Activated B cell treated with CpG ODN at 0.5 μM for 24 hours (primary cell): ENCODE measurements at regions not wholly inside any gene's neighbourhood (a gene's known extent, or its start where the extent isn't known, plus 50 kb on each side); places are given as distances from the start of the nearest gene placed in this dataset.

Source experiments
- ATAC-seq: fragments of 200-7000 bp; cut with Tn5 transposase; one replicate; pipeline ENCODE4 v1.10.0; 2021; ENCODE audit warnings: low read depth, mild to moderate bottlenecking, moderate library complexity
- CTCF ChIA-PET: fragments of 350-600 bp; sonication (Branson Sonifier 250); formaldehyde crosslinking; loops from one replicate; lab custom pipeline; 2021; ENCODE audit warnings: antibody characterized with exemption; lab: Charles Lee
- POLR2A ChIA-PET: fragments of 350-600 bp; sonication (Branson Sonifier 250); formaldehyde crosslinking; loops from one replicate; lab custom pipeline; 2021; ENCODE audit warnings: antibody characterized with exemption; lab: Charles Lee
- DNase-seq: peaks from one replicate; pipeline ENCODE4 v3.0.0; 2022
- H3K27ac Mint-ChIP-seq: one replicate; pipeline ENCODE4 v1.8.0; 2020; ENCODE audit warnings: mixed read lengths
- H3K27me3 Mint-ChIP-seq: one replicate; pipeline ENCODE4 v1.8.0; 2021; ENCODE audit warnings: mixed read lengths
- H3K36me3 Mint-ChIP-seq: one replicate; pipeline ENCODE4 v1.8.0; 2021; ENCODE audit warnings: low read depth, mixed read lengths
- H3K4me1 Mint-ChIP-seq: one replicate; pipeline ENCODE4 v1.8.0; 2021; ENCODE audit warnings: mixed read lengths
- H3K4me3 Mint-ChIP-seq: one replicate; pipeline ENCODE4 v1.8.0; 2020; ENCODE audit warnings: mild to moderate bottlenecking, mixed read lengths
- H3K9me3 Mint-ChIP-seq: one replicate; pipeline ENCODE4 v1.8.0; 2020; ENCODE audit warnings: mixed read lengths
- CTCF ChIP-seq: fragments of 200-600 bp; IDR thresholded peaks from one replicate; pipeline ENCODE4 v1.8.0; 2022; ENCODE audit warnings: antibody characterized with exemption, mild to moderate bottlenecking
- intact Hi-C: fragments of 100-400 bp; cut with micrococcal nuclease; formaldehyde crosslinking; loops from one replicate; pipeline ENCODE4 v1.15.1; 2024

- Mint-ChIP-seq H3K9me3 (no peaks in the 10 kb centered on the region), H3K36me3 (no peaks in the 10 kb centered on the region), H3K4me1 (no peaks in the 10 kb centered on the region), H3K27ac (no peak overlapping the region), H3K4me3 (no peak overlapping the region), H3K27me3 (no peaks in the 10 kb centered on the region)
- DNase-seq (no peak), ATAC-seq (no peak)
- TF ChIP-seq CTCF, result no peak
- ChIA-PET CTCF (no interaction called here), POLR2A (no interaction called here)
- intact Hi-C loops, result no loop called here
Measured at GRCh38 chr11:15494740-15495139, 380.0 kb downstream of the INSC start.

DNA sequence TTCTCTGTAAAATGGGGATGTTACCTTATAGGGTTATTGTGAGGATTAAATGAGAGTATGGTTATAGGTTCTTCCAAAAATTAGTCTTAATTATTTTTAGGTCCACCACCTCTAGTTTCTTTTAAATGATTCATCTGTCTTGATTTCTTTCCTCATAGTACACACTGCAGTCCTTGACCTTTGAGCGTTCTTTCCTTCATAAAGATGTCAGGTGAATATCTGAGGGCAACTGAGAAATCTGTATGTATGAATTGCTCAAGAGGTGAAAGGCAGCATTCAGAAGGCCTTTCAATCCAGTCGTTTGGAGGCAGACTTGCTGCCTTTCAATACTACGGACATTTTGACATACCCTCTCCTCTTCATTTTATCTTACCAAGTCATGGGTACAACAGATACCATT lies 380.7 kb downstream of the INSC start:
- no peak overlapping the region for H3K4me3 Mint-ChIP-seq
- TF ChIP-seq CTCF, result no peak
- intact Hi-C loops, result no loop called here
- no peaks in the 10 kb centered on the region for H3K36me3 Mint-ChIP-seq
- H3K27ac Mint-ChIP-seq, result no peak overlapping the region
- H3K4me1 Mint-ChIP-seq, result no peaks in the 10 kb centered on the region
- ATAC-seq (no peak), DNase-seq (no peak)
- no peaks in the 10 kb centered on the region for H3K27me3 Mint-ChIP-seq
- no peaks in the 10 kb centered on the region for H3K9me3 Mint-ChIP-seq
- CTCF ChIA-PET, result no interaction called here
- POLR2A ChIA-PET, result no interaction called here

DNA sequence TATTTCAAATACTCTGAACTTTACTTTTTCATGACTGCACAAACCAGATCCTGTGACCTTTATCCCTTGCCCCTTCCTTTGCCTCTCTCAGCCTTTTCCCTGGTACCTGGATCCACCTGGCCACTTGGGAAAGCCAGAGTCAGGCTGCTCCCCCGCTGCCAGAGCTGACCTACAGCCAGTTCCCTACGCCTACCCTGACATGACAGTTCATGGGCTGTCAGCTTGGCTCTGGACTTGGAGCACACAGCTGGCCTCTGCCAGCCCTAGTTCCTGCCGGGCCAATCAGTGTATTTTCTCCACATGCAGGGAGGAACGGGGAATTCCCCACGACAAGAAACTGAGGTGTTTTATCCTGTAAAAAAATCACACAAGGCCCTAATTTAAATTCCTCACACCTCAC lies 382.6 kb downstream of the INSC start:
- ATAC-seq (no peak), DNase-seq (no peak)
- no peak overlapping the region for H3K27ac Mint-ChIP-seq
- intact Hi-C loops, result no loop called here
- H3K4me1 Mint-ChIP-seq, result no peaks in the 10 kb centered on the region
- H3K27me3 Mint-ChIP-seq, result no peaks in the 10 kb centered on the region
- CTCF ChIA-PET, result no interaction called here
- no peaks in the 10 kb centered on the region for H3K9me3 Mint-ChIP-seq
- no peak overlapping the region for H3K4me3 Mint-ChIP-seq
- POLR2A ChIA-PET, result no interaction called here
- no peaks in the 10 kb centered on the region for H3K36me3 Mint-ChIP-seq
- no peak for TF ChIP-seq CTCF

GRCh38 chr11:15499674-15500073 lies 385.0 kb downstream of the INSC start:
- no peaks in the 10 kb centered on the region for H3K4me1 Mint-ChIP-seq
- CTCF ChIA-PET, result no interaction called here
- no peak overlapping the region for H3K27ac Mint-ChIP-seq
- no peaks in the 10 kb centered on the region for H3K36me3 Mint-ChIP-seq
- no peak for TF ChIP-seq CTCF
- peaks cover 3% of the 10 kb centered on the region for H3K9me3 Mint-ChIP-seq
- no peaks in the 10 kb centered on the region for H3K27me3 Mint-ChIP-seq
- intact Hi-C loops, result no loop called here
- no peak for ATAC-seq
- DNase-seq, result no peak
- POLR2A ChIA-PET, result no interaction called here
- H3K4me3 Mint-ChIP-seq, result no peak overlapping the region

DNA sequence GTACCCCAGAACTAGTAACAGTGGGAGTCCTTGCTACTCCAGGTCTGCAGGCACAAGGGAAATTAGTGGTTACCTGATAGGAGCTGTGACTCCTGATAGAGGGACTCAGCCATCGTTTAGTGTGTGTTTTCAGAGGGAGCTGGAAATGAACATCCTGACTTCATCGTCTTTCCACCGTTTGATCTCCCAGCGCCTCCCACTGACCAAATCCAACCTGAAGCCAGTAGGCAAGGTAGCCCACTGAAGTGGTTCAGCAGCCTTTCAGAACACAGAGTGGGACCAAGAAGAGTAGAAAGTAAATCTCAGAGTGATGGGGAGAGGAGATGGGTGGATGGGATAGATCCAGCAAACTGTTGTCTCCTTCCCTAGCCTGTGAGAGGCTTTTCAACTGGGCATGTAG lies 385.9 kb downstream of the INSC start:
- H3K4me3 Mint-ChIP-seq, result no peak overlapping the region
- DNase-seq (no peak), ATAC-seq (no peak)
- intact Hi-C loops, result no loop called here
- no peak for TF ChIP-seq CTCF
- no peaks in the 10 kb centered on the region for H3K4me1 Mint-ChIP-seq
- POLR2A ChIA-PET, result no interaction called here
- CTCF ChIA-PET, result no interaction called here
- H3K9me3 Mint-ChIP-seq, result peaks cover 3% of the 10 kb centered on the region
- H3K27ac Mint-ChIP-seq, result no peak overlapping the region
- H3K27me3 Mint-ChIP-seq, result no peaks in the 10 kb centered on the region
- H3K36me3 Mint-ChIP-seq, result no peaks in the 10 kb centered on the region
